ENCODE measurements at regions not wholly inside any gene's neighbourhood (a gene's known extent, or its start where the extent isn't known, plus 50 kb on each side); places are given as distances from the start of the nearest gene placed in this dataset.
A peak's percentile ranks its signal among the peaks of the same experiment; 100 is the strongest.
"Not testable (repeated sequence)": the region's sequence is repeated elsewhere in the genome, so short reads cannot be mapped to it uniquely, and the experiment has no call there.

GRCh38 chr10:114872519-114873087 is 51.0 kb downstream of the FHIP2A start:
- H3K27me3 Mint-ChIP-seq (ENCODE audit: low read depth) = peaks cover 19% of the 10 kb centered on the region
- no peaks in the 10 kb centered on the region for H3K36me3 Mint-ChIP-seq (ENCODE audit: low read depth)
- peaks cover 11% of the 10 kb centered on the region for H3K4me1 Mint-ChIP-seq (ENCODE audit: low read depth)
- DNase-seq (ENCODE audit: low spot score) = no peak
- H3K9me3 Mint-ChIP-seq = no peaks in the 10 kb centered on the region
- no peak overlapping the region for H3K27ac Mint-ChIP-seq
- H3K4me3 Mint-ChIP-seq = no peak overlapping the region

DNA sequence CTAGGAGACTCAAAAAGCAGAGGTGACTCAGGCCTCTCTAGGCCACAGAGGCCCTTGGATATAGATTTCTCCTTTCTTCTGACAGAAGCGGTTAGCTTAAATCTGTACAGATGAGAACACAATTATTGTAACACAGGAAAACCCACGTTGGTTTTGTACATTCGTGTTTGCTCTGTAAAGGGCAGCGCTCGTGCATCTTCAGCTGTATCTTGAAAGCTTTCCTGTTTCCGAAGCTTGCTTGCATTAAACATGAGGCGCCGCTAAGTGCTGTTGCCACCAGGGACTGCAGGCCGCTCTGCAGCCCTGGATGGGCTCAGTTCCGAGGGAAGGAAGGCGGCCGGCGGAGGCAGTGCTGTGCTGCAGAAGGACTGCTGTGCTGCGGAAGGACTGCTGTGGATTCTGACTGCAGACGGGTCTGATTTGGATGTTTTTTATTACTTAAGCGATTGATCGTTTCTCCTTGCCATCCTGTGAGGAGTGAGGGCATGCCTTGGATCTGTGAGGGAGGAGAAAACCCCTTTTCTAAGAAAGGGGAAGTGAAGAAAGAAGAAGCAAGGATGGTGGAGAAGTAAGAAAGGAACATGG is 53.3 kb downstream of the FHIP2A start:
- H3K27ac Mint-ChIP-seq = no peak overlapping the region

GRCh38 chr10:114875590-114876081 is 54.1 kb downstream of the FHIP2A start:
- Mint-ChIP-seq H3K27me3 (ENCODE audit: low read depth) (peaks cover 26% of the 10 kb centered on the region), H3K4me1 (ENCODE audit: low read depth) (peaks cover 25% of the 10 kb centered on the region)
- H3K27ac Mint-ChIP-seq; DNase-seq (ENCODE audit: low spot score); H3K36me3 Mint-ChIP-seq (ENCODE audit: low read depth); H3K9me3 Mint-ChIP-seq; H3K4me3 Mint-ChIP-seq: not testable (repeated sequence)

More for the DNA sequence above, 53.3 kb downstream of the FHIP2A start:
- Mint-ChIP-seq H3K9me3 (no peaks in the 10 kb centered on the region), H3K4me1 (ENCODE audit: low read depth) (peaks cover 22% of the 10 kb centered on the region), H3K27me3 (ENCODE audit: low read depth) (peaks cover 26% of the 10 kb centered on the region), H3K36me3 (ENCODE audit: low read depth) (no peaks in the 10 kb centered on the region), H3K4me3 (no peak overlapping the region)
- no peak for DNase-seq (ENCODE audit: low spot score)

DNA sequence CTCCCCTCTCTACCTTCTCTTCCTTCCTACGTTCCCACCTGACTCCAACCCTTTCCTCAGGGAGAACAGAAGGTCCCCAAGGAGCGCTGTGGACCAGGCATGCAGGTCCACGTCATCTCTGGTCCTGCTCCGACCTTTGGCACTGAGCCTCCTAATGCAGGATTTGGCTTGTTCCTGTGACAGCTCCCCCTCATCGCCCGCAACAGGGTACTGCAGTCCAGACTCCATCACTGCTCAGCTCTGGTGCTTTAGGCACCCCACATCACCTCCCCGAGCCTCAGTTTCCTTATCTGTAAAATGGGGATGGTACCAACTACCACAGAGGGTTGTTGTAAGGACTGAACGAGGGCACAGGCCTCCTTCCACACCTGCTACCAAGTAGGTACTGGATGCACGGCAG is 54.6 kb downstream of the FHIP2A start:
- Mint-ChIP-seq H3K27ac (no peak overlapping the region), H3K36me3 (ENCODE audit: low read depth) (no peaks in the 10 kb centered on the region), H3K9me3 (no peaks in the 10 kb centered on the region), H3K4me3 (no peak overlapping the region), H3K27me3 (ENCODE audit: low read depth) (peaks cover 26% of the 10 kb centered on the region), H3K4me1 (ENCODE audit: low read depth) (peaks cover 25% of the 10 kb centered on the region)
- no peak for DNase-seq (ENCODE audit: low spot score)

- Mint-ChIP-seq H3K36me3 (ENCODE audit: low read depth) (no peaks in the 10 kb centered on the region), H3K4me3 (no peak overlapping the region), H3K27me3 (ENCODE audit: low read depth) (peaks cover 26% of the 10 kb centered on the region), H3K4me1 (ENCODE audit: low read depth) (peaks cover 25% of the 10 kb centered on the region), H3K9me3 (no peaks in the 10 kb centered on the region), H3K27ac (no peak overlapping the region)
- DNase-seq (ENCODE audit: low spot score) = peak; percentile 45
Observed at GRCh38 chr10:114876602-114877300, 55.2 kb downstream of the FHIP2A start.

DNA sequence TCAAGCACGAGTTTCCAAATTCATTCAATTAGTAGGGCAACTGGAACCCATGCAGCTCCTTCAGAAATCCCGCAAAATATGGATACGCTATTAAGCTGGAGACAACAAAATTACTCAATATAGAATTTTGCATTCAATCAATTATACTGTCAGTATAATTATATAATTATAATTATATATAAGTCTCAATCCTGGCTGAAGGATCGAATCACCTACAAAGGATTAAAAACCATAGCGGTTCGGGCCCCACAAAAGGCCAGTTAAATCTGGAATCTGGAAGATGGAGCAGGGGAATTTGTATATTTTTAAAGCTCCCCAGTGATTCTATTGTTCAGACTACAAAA is 55.7 kb downstream of the FHIP2A start:
- H3K9me3 Mint-ChIP-seq = no peaks in the 10 kb centered on the region
- peaks cover 25% of the 10 kb centered on the region for H3K4me1 Mint-ChIP-seq (ENCODE audit: low read depth)
- no peak for DNase-seq (ENCODE audit: low spot score)
- no peak overlapping the region for H3K27ac Mint-ChIP-seq
- H3K36me3 Mint-ChIP-seq (ENCODE audit: low read depth) = no peaks in the 10 kb centered on the region
- H3K27me3 Mint-ChIP-seq (ENCODE audit: low read depth) = peaks cover 26% of the 10 kb centered on the region
- H3K4me3 Mint-ChIP-seq = no peak overlapping the region

GRCh38 chr10:114879093-114879492 is 57.5 kb downstream of the FHIP2A start:
- H3K27me3 Mint-ChIP-seq (ENCODE audit: low read depth) = peaks cover 22% of the 10 kb centered on the region
- no peak for DNase-seq (ENCODE audit: low spot score)
- peak overlapping the region; percentile 74 for H3K4me3 Mint-ChIP-seq
- peaks cover 25% of the 10 kb centered on the region for H3K4me1 Mint-ChIP-seq (ENCODE audit: low read depth)
- H3K36me3 Mint-ChIP-seq (ENCODE audit: low read depth) = no peaks in the 10 kb centered on the region
- H3K9me3 Mint-ChIP-seq = no peaks in the 10 kb centered on the region
- no peak overlapping the region for H3K27ac Mint-ChIP-seq

GRCh38 chr10:114879541-114880158 is 58.1 kb downstream of the FHIP2A start:
- peak; percentile 40 for DNase-seq (ENCODE audit: low spot score)
- Mint-ChIP-seq H3K27me3 (ENCODE audit: low read depth) (peaks cover 22% of the 10 kb centered on the region), H3K36me3 (ENCODE audit: low read depth) (no peaks in the 10 kb centered on the region), H3K4me1 (ENCODE audit: low read depth) (peaks cover 25% of the 10 kb centered on the region), H3K27ac (no peak overlapping the region), H3K9me3 (no peaks in the 10 kb centered on the region), H3K4me3 (peak overlapping the region; percentile 74)

- Mint-ChIP-seq H3K36me3 (ENCODE audit: low read depth) (no peaks in the 10 kb centered on the region), H3K4me3 (no peak overlapping the region), H3K4me1 (ENCODE audit: low read depth) (peaks cover 19% of the 10 kb centered on the region), H3K9me3 (no peaks in the 10 kb centered on the region), H3K27ac (no peak overlapping the region), H3K27me3 (ENCODE audit: low read depth) (peaks cover 19% of the 10 kb centered on the region)
- DNase-seq (ENCODE audit: low spot score) = no peak
Observed at GRCh38 chr10:114881417-114881816, 56.6 kb upstream of the TRUB1 start.

GRCh38 chr10:114881901-114882300 is 56.1 kb upstream of the TRUB1 start:
- H3K9me3 Mint-ChIP-seq = no peaks in the 10 kb centered on the region
- H3K27ac Mint-ChIP-seq = no peak overlapping the region
- H3K4me3 Mint-ChIP-seq = no peak overlapping the region
- peaks cover 20% of the 10 kb centered on the region for H3K27me3 Mint-ChIP-seq (ENCODE audit: low read depth)
- no peak for DNase-seq (ENCODE audit: low spot score)
- H3K36me3 Mint-ChIP-seq (ENCODE audit: low read depth) = no peaks in the 10 kb centered on the region
- peaks cover 16% of the 10 kb centered on the region for H3K4me1 Mint-ChIP-seq (ENCODE audit: low read depth)

DNA sequence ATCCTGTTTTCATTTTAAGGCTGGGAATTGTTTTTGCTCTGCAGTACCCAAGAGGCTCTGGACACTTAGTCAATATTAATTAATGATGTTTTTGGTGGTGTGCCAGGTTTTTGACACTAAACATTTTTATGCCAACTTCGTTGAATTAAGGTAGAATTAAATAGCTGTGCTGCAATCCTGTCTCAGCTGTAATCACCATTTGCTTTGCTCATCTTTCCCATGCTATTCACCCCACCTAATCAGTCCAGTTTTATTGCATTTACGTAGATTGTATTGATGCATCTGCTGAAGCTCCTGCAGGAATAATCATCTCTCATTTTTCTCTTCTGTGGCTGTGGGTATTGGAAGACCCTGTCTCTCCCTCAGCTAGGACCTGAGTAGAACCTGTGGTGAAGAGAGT is 52.6 kb upstream of the TRUB1 start:
- Mint-ChIP-seq H3K9me3 (no peaks in the 10 kb centered on the region), H3K4me1 (ENCODE audit: low read depth) (no peaks in the 10 kb centered on the region), H3K4me3 (no peak overlapping the region), H3K27me3 (ENCODE audit: low read depth) (peaks cover 12% of the 10 kb centered on the region), H3K36me3 (ENCODE audit: low read depth) (no peaks in the 10 kb centered on the region), H3K27ac (no peak overlapping the region)
- DNase-seq (ENCODE audit: low spot score) = no peak

Measured in T-helper 2 cell treated with Interferon-gamma antibody and Interleukin-4, amounts not matched to agents 5 μg/mL and 100 μg/mL, for 36 hours (primary cell).